Psoas muscle (tissue), 7 donors: ENCODE measurements at regions not wholly inside any gene's neighbourhood (a gene's known extent, or its start where the extent isn't known, plus 50 kb on each side); places are given as distances from the start of the nearest gene placed in this dataset.

Experiments used
- ATAC-seq, 4 donors: fragments of 200-7000 bp; cut with Tn5 transposase; one replicate each; pipeline ENCODE4 v1.9.1; 2020; ENCODE audit warnings: moderate library complexity in 3 of 4, mild to moderate bottlenecking in 2 of 4
- DNase-seq, 2 donors: peaks; one replicate each; pipeline ENCODE4 v3.0.0-alpha.2; 2020
- H3K27ac ChIP-seq: fragments of 200-600 bp; one replicate; pipeline ENCODE4 v1.8.0; 2022
- H3K27me3 ChIP-seq, 3 donors: fragments of 200-600 bp in 1 of 3; one replicate each; pipeline versions ENCODE4 v1.6.1 to v1.8.0; 2013 to 2022; ENCODE audit warnings: low read length in 2 of 3, mild to moderate bottlenecking in 2 of 3, moderate library complexity in 1 of 3; ENCODE audit not compliant: insufficient read depth in 3 of 3
- H3K36me3 ChIP-seq, 2 donors: fragments of 200-600 bp in 1 of 2; one replicate each; pipeline versions ENCODE4 v1.6.1 to v1.8.0; 2013 to 2022; ENCODE audit warnings: low read depth in 1 of 2, mild to moderate bottlenecking in 1 of 2, moderate library complexity in 1 of 2; ENCODE audit not compliant: insufficient read depth in 1 of 2
- H3K4me1 ChIP-seq: fragments of 200-600 bp; one replicate; pipeline ENCODE4 v1.8.0; 2022
- H3K4me3 ChIP-seq: fragments of 200-600 bp; one replicate; pipeline ENCODE4 v1.8.0; 2022; ENCODE audit warnings: mild to moderate bottlenecking
- H3K9me3 ChIP-seq: fragments of 200-600 bp; one replicate; pipeline ENCODE4 v1.8.0; 2022
- WGBS, 3 donors: extraction: QIAGEN DNeasy Blood & Tissue Kit; methylation state at CpG; one replicate each; pipeline versions ENCODE4 v1.1.6 to v1.1.7; 2013; 5-methylcytosine and 5-hydroxymethylcytosine counted together
- intact Hi-C, 2 donors: fragments of 100-400 bp; cut with DNase I; formaldehyde crosslinking; loops; one replicate each; pipeline versions ENCODE4 v1.11.0 to v1.14.2; 2022
- TF ChIP-seq, protein P1 (sequence below): fragments of 200-600 bp; IDR thresholded peaks from one replicate; pipeline ENCODE4 v1.8.0; 2022; ENCODE audit warnings: antibody characterized with exemption
- donor health status: healthy with polysubstance abuse.
- donor health status: DM: no; HTN: no; CAD: no; lungs with moderate emphysema.
- donor health status: Bipolar disorder and iron deficiency.
- donor health status: healthy.
- donor health status: DM: yes; HTN: yes; CAD: no.
- donor health status: DM: no; HTN: no; CAD: no.
- donor health status: DM: yes; HTN: yes; CAD: no.

DNA sequence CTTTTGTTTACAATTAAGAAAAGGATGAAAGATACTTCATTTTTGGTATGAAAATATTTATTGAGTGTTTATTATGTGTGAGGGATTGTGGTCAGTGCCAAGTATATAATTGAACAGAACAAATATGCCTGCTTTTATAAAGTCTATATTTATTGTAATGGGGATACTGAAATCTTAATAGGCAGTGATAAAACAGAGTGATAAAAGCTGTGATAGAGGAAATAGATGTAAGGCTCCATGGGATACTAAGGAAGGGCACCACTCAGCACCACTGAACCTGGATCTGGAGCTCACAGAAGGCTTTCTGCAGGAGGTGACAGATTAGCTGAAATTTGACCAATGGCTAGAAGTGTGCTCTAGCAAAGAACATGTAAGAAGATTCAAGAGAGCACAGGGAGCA, 263.5 kb downstream of the C4orf33 start:
- ATAC-seq: no peak
- no peak overlapping the region for H3K27ac ChIP-seq
- no peaks in the 10 kb centered on the region for H3K9me3 ChIP-seq
- H3K36me3 ChIP-seq: no peaks in the 10 kb centered on the region
- no peaks in the 10 kb centered on the region for H3K27me3 ChIP-seq
- no peak overlapping the region for H3K4me3 ChIP-seq
- intact Hi-C loops: no loop called here
- no peaks in the 10 kb centered on the region for H3K4me1 ChIP-seq
- DNase-seq: no peak
- TF ChIP-seq, protein P1, sequence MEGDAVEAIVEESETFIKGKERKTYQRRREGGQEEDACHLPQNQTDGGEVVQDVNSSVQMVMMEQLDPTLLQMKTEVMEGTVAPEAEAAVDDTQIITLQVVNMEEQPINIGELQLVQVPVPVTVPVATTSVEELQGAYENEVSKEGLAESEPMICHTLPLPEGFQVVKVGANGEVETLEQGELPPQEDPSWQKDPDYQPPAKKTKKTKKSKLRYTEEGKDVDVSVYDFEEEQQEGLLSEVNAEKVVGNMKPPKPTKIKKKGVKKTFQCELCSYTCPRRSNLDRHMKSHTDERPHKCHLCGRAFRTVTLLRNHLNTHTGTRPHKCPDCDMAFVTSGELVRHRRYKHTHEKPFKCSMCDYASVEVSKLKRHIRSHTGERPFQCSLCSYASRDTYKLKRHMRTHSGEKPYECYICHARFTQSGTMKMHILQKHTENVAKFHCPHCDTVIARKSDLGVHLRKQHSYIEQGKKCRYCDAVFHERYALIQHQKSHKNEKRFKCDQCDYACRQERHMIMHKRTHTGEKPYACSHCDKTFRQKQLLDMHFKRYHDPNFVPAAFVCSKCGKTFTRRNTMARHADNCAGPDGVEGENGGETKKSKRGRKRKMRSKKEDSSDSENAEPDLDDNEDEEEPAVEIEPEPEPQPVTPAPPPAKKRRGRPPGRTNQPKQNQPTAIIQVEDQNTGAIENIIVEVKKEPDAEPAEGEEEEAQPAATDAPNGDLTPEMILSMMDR: no peak

DNA sequence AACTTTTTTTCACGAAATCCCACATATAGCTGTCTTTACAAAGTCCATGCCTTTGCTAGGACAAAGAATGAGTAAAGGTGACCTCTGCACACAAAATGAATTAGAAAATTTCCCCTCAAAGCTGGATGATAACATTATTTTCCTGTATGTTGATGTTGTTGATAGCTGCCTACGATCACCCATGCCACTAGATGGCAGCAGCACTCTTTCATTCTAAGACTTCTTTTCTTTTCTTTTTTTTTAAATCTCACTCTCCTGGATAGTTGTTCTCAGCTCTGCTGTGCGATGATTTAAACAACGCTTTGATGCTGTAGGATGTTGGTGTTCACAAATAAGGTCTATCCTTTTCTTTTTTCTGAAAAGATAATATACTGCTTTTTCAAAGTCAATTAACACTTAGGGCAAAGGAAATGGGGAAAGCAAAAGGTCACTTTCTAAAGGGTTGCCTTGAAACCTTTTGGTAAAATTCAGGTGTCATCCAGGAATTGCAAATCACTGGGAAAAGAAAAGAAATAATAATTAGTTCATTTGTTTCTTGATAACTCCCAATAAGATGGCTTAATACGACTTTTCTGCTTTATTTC, 266.8 kb downstream of the C4orf33 start:
- no peak overlapping the region for H3K27ac ChIP-seq
- H3K4me3 ChIP-seq: no peak overlapping the region
- H3K4me1 ChIP-seq: no peaks in the 10 kb centered on the region
- 12 to 13% (median 12%) methylated on average over 5 of the region's 5 CpGs for WGBS, 3 donors
- no peaks in the 10 kb centered on the region for H3K9me3 ChIP-seq
- DNase-seq (peak in 1 of 2 donors; percentile 18), ATAC-seq (peak in 3 of 4 donors; percentile 55 to 61 (median 59))
- H3K36me3 ChIP-seq: no peaks in the 10 kb centered on the region
- no peaks in the 10 kb centered on the region for H3K27me3 ChIP-seq
- intact Hi-C loops: loop anchor here (1.0 to 5.0 kb wide), 2 partner anchors 279 to 280 kb away; no protein-coding TSS in a partner anchor
- TF ChIP-seq, protein P1: peak; percentile 89

DNA sequence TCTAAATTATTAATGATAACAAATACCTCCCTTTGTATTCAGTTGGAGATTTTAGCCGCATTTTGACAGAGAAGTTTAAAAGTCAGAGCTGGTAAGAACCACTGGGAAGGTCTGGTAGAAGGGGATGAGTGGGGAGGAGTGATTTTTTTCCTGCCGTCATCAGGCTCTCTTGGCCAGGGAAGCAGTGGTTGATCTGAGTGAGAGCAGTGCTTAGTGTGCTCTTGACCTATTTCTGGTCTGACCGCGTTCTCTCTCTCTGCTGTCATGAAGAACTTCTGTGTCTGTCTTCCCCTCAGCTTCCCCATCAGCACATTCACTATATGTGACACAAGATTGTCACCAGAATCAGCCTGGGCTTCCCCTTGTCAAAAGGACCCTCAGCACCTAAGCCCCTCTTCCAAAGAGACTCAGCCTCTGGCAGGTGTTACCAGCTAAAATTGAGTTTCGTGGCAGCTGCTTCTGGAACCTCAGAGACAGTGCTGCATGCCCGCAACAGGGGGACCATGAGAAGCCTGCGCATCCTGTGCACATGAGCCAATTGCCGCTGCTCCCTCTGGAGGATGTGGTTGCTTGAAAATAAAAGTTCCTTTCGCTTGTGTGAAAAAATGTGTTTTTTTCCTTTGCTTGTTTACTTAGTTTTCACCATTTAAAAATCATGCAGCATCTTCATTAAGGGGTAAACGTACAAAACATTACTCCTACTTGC, 268.9 kb downstream of the C4orf33 start:
- Histone ChIP-seq H3K4me1 (no peaks in the 10 kb centered on the region), H3K27ac (no peak overlapping the region), H3K4me3 (no peak overlapping the region), H3K36me3 (no peaks in the 10 kb centered on the region), H3K27me3 (no peaks in the 10 kb centered on the region), H3K9me3 (no peaks in the 10 kb centered on the region)
- intact Hi-C loops: loop anchor here in 1 of 2 donors (5.0 kb wide), 1 partner anchor 277 kb away; no protein-coding TSS in a partner anchor
- no peak for ATAC-seq
- DNase-seq: no peak
- 75 to 83% (median 78%) methylated on average over 10 of the region's 10 CpGs for WGBS, 3 donors
- TF ChIP-seq, protein P1: no peak

DNA sequence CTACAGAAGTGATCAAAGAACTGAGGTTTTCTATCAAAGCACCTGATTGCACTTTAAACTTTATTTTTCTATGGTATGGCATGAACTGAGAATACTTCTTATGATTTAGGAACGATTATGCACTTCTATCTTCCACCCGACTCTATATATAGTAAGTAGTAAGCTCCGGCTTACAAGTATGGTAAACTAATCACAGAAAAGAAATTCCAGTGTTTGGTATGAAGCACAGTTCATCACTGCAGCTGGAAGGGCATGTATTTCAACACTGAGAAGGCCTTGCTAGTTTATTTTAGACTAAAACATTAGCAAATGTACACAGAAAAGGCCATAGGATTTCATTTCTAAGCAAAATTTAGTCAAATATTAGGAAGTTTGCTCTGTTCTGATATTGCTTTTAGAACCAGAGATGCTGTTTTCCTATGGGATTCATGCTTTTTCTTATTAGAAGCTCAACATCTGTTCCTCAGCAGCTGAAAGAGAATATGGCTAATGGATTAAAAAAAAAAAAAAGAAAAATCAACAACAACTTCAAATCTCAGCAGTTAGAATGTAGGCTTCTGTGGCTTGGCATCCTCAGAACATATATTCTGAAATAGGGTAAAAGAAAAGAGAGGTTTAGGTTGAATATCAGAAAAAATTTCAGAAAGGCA, 273.5 kb downstream of the C4orf33 start:
- DNase-seq: no peak
- Histone ChIP-seq H3K4me3 (no peak overlapping the region), H3K4me1 (no peaks in the 10 kb centered on the region), H3K36me3 (no peaks in the 10 kb centered on the region), H3K27me3 (no peaks in the 10 kb centered on the region), H3K9me3 (no peaks in the 10 kb centered on the region), H3K27ac (no peak overlapping the region)
- no peak for ATAC-seq
- 9 to 11% (median 10%) methylated on average over 3 of the region's 3 CpGs for WGBS, 3 donors
- TF ChIP-seq, protein P1: no peak
- intact Hi-C loops: no loop called here
